OCI-M2 (cell line): ENCODE measurements at regions not wholly inside any gene's neighbourhood (a gene's known extent, or its start where the extent isn't known, plus 50 kb on each side); places are given as distances from the start of the nearest gene placed in this dataset.
"Not testable (repeated sequence)": the region's sequence is repeated elsewhere in the genome, so short reads cannot be mapped to it uniquely, and the experiment has no call there.

Experiments used
- DNase-seq: peaks from one replicate; lab custom pipeline; 2025; ENCODE audit not compliant: unreplicated experiment; lab: John Stamatoyannopoulos, UW

DNA sequence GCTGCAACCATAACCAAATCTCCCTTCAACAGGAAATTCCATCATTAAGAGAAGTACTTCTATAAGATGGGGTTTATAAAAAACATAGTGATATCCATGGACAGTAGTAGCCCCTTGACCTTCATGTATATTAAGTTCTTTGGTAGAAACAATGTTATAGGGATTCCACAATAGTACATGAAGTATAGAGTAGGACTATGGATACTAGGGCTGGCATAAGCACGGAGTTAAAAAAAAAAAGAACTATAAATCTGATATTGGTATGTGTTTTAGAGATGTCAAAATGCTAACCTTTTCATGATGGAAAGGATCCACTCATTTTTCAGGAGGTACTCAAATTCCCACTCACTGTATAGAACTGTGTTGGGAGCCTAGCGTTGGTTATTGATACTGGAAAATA lies 337.6 kb downstream of the FGF10 start:
- no peak for DNase-seq

GRCh38 chr5:44048276-44048984 lies 340.8 kb downstream of the FGF10 start:
- no peak for DNase-seq

DNA sequence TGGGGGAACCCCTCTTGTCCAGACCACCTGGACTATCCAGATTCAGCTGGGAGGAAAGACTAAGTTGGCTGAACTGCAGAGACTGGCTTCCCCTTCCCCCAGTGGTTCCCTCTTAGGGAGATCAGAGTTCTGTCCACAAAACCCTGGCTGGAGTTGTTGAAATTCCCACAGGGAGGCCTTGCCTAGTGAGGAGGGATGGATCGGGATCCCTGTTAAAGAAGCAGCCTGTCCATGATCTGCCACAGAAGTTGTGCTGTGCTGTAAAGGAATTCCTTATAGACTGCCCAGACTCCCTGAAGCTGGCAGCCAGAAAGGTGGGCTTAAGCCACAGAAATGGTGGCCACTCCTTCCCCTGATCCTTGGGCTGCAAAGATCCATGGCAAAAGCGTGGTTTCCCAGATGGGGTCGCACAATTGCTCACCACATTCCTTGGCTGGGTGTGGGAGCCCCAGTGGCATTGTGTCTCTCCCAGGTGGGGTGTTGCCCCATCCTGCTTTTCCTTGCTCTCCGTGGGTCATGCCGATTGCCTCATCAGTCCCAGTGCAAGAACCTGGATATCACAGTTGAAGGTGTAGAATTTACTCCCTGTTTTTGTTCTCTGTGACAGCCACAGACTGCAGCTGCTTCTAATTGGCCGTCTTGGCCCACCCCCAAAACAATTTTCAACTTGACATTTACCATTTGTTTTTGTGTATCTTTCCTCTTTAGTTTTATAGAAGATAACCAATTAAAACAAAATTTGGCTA lies 342.4 kb downstream of the FGF10 start:
- DNase-seq, result no peak

- DNase-seq, result not testable (repeated sequence)
Measured at GRCh38 chr5:44044549-44044948, 344.7 kb downstream of the FGF10 start.

DNA sequence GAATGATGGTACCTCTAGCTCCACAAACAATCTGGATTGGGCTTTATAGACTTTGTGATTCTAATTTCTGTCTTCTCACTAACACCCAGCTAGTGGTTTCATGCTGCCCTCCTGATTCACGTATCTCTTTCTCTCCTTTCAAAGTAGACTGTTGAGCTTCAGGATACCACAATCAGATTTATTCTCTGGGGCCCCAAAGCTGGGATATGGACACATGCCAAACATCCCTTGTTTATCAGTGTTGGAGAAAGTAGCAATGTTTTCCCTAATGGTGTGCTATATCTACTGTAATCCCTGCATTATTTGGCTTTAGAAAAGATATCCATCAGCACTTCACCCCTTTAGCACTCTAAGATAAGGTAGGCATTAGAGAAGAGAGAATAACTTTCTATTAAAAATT lies 361.0 kb downstream of the FGF10 start:
- no peak for DNase-seq

GRCh38 chr5:44022622-44023021 lies 366.6 kb downstream of the FGF10 start:
- DNase-seq, result no peak

DNA sequence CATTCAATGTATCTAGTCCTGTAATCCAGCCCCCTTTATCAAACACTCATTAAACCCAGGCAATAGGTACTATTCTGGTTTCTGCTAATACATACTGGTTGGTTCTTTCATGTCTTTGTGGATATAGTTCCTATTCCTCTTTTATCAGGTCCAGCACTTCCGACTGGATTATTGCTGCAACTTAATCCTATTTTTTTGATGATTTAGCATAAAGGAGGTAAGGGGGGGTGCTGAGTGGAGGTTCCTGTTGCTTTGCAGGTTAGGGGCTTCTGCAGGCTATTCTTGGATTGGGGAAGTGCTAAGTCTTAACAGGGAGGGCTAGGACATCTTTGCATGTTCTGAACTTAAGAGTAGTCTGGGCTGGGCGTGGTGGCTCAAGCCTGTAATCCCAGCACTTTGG lies 377.7 kb downstream of the FGF10 start:
- no peak for DNase-seq

DNA sequence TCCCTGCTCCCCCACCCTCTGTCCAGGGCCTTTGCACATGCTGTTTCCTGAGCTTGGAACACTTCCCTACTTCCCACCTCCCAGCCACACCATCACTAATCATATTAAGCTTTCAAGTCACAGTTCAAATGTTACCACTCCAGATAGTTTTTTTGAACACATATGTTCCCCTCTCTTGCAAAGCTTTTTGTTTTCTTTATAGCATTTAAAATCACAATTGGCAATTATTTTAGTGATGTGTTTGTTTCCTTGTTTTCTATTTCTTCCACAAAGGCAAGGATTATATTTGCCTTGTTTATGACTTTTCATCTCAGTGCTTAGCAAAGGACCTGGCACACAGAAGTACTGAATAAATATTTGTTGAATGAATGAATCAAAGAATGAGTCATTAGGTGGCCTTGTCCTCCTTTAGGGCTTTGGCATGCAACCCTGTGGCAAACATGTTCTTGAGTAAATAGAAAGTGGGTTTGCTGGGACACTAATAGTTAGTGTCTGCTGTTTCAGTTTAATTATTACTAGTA lies 386.8 kb downstream of the FGF10 start:
- DNase-seq, result no peak

DNA sequence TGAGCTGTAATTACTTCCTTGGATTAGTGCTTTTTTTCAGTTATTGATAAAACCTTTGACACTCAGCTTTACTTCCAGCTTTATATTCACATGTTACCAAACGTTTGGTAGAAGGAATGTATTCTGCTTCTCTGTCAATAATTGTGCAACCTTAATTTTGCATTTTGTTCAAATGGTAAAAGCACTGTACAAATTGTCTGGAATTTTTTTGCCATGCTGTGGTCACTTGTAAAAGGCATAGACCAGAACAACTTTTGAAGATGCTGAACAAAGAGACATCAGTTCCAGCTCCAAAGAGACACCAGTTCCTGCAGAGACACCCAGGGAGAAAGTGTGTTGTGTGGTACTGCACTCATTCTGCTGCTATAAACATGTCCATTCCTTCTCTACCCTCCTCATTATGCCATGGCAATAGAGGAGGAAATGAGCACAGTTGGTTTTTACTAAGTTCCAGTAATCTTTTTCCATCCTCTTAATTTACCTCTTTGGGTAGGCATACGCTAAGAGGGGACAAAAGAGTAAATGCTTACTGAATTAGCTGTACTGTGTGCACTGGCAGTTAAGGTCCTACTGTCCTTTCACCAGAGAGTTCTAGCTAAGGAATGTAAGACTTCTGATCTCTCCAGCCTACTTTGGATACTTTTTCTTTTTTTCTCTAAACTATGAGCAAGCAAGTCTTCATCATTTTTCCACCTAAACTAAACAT lies 387.4 kb downstream of the FGF10 start:
- DNase-seq, result no peak

- DNase-seq, result no peak
Measured at GRCh38 chr5:44001236-44001635, 388.0 kb downstream of the FGF10 start.

DNA sequence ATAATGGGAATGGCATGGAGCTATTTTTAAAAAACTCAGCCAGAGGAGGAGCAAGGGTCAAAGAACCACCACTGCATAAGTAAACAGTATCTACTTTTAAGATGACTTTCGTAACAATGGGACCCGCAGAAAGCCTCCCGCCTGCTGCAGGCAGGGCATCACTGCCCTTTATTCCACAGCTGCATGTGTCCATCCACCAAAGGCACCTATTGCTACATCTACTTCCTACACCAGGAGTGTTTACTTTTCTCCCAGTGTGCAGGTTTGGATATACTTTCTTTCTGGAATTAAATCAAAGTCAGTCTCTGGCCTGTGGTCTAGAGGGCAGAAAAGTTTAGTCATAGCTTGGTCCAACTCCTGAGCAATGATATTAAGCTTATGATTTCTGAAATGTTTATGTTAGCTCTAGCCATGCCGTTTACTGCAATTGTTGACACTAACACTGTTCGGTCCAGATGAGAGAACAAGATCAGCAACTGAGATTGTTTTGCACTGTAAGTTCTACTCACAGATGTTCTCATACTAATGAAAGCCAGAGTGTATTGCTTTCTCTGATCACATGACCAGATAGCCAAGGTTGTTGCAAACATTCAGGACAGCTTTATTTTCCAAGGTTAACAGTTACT lies 391.5 kb downstream of the FGF10 start:
- no peak for DNase-seq

- DNase-seq, result no peak
Measured at GRCh38 chr5:43996221-43996620, 393.0 kb downstream of the FGF10 start.

DNA sequence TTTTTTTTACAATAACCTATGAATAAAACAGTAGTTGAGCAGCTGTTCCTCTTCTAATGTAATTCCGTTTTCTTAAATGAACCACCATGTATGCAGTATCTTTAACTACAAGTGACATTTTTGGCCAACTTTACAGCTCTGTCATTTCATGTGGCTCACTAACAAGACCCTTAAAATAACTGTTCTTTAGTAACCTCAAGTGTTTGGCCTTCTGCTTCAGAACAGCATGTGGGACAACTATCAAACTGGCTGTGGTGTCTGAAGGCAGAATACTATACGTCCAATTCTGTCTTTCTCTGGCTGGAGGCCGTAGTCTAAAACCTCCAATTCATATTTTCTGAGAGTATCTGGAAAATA lies 391.4 kb downstream of the NNT start:
- no peak for DNase-seq

- DNase-seq, result no peak
Measured at GRCh38 chr5:43993634-43994351, 390.8 kb downstream of the NNT start.

GRCh38 chr5:43985411-43985810 lies 382.4 kb downstream of the NNT start:
- no peak for DNase-seq

DNA sequence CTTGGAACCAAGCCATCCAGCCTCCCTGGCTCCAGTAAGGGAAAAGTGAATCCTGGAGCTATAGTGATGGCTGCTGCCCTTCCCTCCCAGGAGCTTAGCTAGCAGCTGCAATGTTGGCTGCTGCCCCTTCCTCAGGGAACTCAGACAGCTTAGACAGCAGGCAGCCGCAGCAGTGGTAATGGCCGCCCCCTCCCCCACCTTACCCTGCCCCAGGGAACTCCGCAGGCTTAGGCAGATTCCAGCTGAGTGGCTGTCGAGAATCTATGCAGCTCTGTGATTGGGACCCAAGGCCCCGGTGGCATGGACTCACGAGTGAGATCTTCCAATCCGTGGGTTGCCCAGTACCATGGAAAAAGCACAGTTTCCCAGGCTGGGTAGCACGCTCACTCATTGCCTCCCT lies 378.6 kb downstream of the NNT start:
- no peak for DNase-seq

GRCh38 chr5:43973908-43974307 lies 370.9 kb downstream of the NNT start:
- no peak for DNase-seq

GRCh38 chr5:43973318-43973717 lies 370.3 kb downstream of the NNT start:
- no peak for DNase-seq

DNA sequence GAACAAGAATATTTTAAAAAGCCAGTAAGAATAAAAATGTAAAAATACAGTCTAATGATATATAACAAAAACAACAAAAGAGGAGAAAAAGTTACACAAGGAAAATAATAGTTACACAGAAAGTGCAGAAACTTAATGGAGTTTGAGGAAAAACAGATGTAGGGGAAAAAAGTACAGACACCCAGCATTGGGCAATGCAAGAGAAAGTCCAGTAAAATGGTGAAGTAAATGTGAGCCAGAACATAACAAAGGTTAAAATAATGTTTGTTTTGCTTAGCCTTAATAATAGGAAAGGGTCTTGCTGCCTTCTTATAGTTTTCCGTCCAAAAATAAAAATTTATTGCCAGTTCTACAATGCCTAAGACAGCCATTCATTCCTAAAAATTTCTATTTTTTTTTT lies 364.2 kb downstream of the NNT start:
- no peak for DNase-seq

DNA sequence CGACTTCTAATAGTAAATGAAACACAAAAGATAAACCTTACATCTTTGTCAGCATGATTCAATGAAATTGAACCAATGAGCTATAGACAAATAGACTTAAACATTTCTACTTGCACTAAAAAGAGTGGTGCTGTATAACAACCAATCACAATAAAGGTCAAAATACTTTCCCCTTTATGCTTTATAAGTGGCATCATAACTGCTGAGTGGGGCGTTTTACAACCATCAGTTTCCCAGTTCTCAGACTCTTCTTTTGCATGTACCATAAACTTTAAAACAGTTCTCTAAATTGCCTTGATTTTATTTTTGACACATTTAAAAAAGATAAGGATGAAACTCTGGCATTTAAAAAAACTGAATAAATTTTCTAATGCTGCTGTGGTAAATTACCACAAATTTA lies 356.2 kb downstream of the NNT start:
- DNase-seq, result no peak

DNA sequence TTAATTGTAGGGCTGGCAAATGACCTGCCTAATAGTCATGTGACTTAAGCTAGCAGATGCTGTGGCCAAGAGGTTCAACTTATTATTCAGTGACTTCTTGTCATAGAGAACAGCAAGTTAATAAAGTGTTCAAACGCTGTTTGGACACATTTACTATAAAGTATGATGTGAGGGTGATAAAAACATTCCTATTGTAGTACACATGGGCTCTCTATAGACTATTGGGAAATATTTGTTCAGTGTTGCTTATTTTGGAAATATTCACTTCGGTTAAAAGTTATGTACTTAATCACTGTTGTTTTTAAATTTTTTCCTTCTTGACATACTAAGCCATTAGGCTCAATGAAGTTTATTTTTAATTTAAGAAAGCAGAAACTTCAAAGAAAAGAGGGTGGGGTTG lies 345.0 kb downstream of the NNT start:
- no peak for DNase-seq
